Activated naive CD8-positive, alpha-beta T cell (primary cell): ENCODE measurements at regions not wholly inside any gene's neighbourhood (a gene's known extent, or its start where the extent isn't known, plus 50 kb on each side); places are given as distances from the start of the nearest gene placed in this dataset.
"Not testable (repeated sequence)": the region's sequence is repeated elsewhere in the genome, so short reads cannot be mapped to it uniquely, and the experiment has no call there.

ENCODE experiments used
- H3K27ac Mint-ChIP-seq: one replicate; pipeline ENCODE4 v1.8.0; 2021; ENCODE audit warnings: mixed read lengths
- H3K27me3 Mint-ChIP-seq: one replicate; pipeline ENCODE4 v1.8.0; 2021; ENCODE audit warnings: mixed read lengths
- H3K36me3 Mint-ChIP-seq: one replicate; pipeline ENCODE4 v1.8.0; 2021; ENCODE audit warnings: mixed read lengths
- H3K4me1 Mint-ChIP-seq: one replicate; pipeline ENCODE4 v1.8.0; 2021; ENCODE audit warnings: low read depth, mixed read lengths
- H3K4me3 Mint-ChIP-seq: one replicate; pipeline ENCODE4 v1.8.0; 2021; ENCODE audit warnings: mild to moderate bottlenecking, mixed read lengths
- H3K9me3 Mint-ChIP-seq: one replicate; pipeline ENCODE4 v1.8.0; 2021; ENCODE audit warnings: low read depth, mixed read lengths

- H3K36me3 Mint-ChIP-seq = no peaks in the 10 kb centered on the region
- H3K4me3 Mint-ChIP-seq = no peak overlapping the region
- no peak overlapping the region for H3K27ac Mint-ChIP-seq
- no peaks in the 10 kb centered on the region for H3K4me1 Mint-ChIP-seq
- peaks cover 4% of the 10 kb centered on the region for H3K9me3 Mint-ChIP-seq
- no peaks in the 10 kb centered on the region for H3K27me3 Mint-ChIP-seq
Measured at GRCh38 chr14:47949006-47949405, 273.6 kb upstream of the MDGA2 start.

- H3K27me3 Mint-ChIP-seq = no peaks in the 10 kb centered on the region
- H3K36me3 Mint-ChIP-seq = no peaks in the 10 kb centered on the region
- no peak overlapping the region for H3K4me3 Mint-ChIP-seq
- peaks cover 10% of the 10 kb centered on the region for H3K9me3 Mint-ChIP-seq
- H3K4me1 Mint-ChIP-seq = no peaks in the 10 kb centered on the region
- H3K27ac Mint-ChIP-seq = no peak overlapping the region
Measured at GRCh38 chr14:47935332-47935731, 259.9 kb upstream of the MDGA2 start.

- Mint-ChIP-seq H3K27ac (no peak overlapping the region), H3K4me1 (no peaks in the 10 kb centered on the region), H3K9me3 (peaks cover 10% of the 10 kb centered on the region), H3K4me3 (no peak overlapping the region), H3K36me3 (no peaks in the 10 kb centered on the region), H3K27me3 (no peaks in the 10 kb centered on the region)
Measured at GRCh38 chr14:47929334-47929733, 253.9 kb upstream of the MDGA2 start.

GRCh38 chr14:47921133-47921532 lies 245.7 kb upstream of the MDGA2 start:
- no peak overlapping the region for H3K27ac Mint-ChIP-seq
- no peaks in the 10 kb centered on the region for H3K4me1 Mint-ChIP-seq
- H3K4me3 Mint-ChIP-seq = no peak overlapping the region
- H3K27me3 Mint-ChIP-seq = no peaks in the 10 kb centered on the region
- no peaks in the 10 kb centered on the region for H3K36me3 Mint-ChIP-seq
- H3K9me3 Mint-ChIP-seq = no peaks in the 10 kb centered on the region

GRCh38 chr14:47919997-47920396 lies 244.6 kb upstream of the MDGA2 start:
- H3K27ac Mint-ChIP-seq = no peak overlapping the region
- H3K27me3 Mint-ChIP-seq = no peaks in the 10 kb centered on the region
- no peaks in the 10 kb centered on the region for H3K4me1 Mint-ChIP-seq
- no peak overlapping the region for H3K4me3 Mint-ChIP-seq
- H3K9me3 Mint-ChIP-seq = peaks cover 7% of the 10 kb centered on the region
- H3K36me3 Mint-ChIP-seq = no peaks in the 10 kb centered on the region

- Mint-ChIP-seq H3K4me1 (no peaks in the 10 kb centered on the region), H3K4me3 (no peak overlapping the region), H3K9me3 (peaks cover 7% of the 10 kb centered on the region), H3K27me3 (no peaks in the 10 kb centered on the region), H3K36me3 (no peaks in the 10 kb centered on the region), H3K27ac (no peak overlapping the region)
Measured at GRCh38 chr14:47919334-47919846, 244.0 kb upstream of the MDGA2 start.

GRCh38 chr14:47917344-47917954 lies 242.0 kb upstream of the MDGA2 start:
- peaks cover 7% of the 10 kb centered on the region for H3K9me3 Mint-ChIP-seq
- no peaks in the 10 kb centered on the region for H3K36me3 Mint-ChIP-seq
- H3K4me3 Mint-ChIP-seq = no peak overlapping the region
- no peaks in the 10 kb centered on the region for H3K4me1 Mint-ChIP-seq
- no peaks in the 10 kb centered on the region for H3K27me3 Mint-ChIP-seq
- no peak overlapping the region for H3K27ac Mint-ChIP-seq

- not testable (repeated sequence) for H3K36me3 Mint-ChIP-seq, H3K9me3 Mint-ChIP-seq, H3K27me3 Mint-ChIP-seq, H3K4me3 Mint-ChIP-seq, H3K27ac Mint-ChIP-seq, H3K4me1 Mint-ChIP-seq
Measured at GRCh38 chr14:47901141-47901540, 225.7 kb upstream of the MDGA2 start.

- Mint-ChIP-seq H3K9me3 (no peaks in the 10 kb centered on the region), H3K36me3 (no peaks in the 10 kb centered on the region), H3K27ac (no peak overlapping the region), H3K4me1 (no peaks in the 10 kb centered on the region), H3K4me3 (no peak overlapping the region), H3K27me3 (no peaks in the 10 kb centered on the region)
Measured at GRCh38 chr14:47899685-47900084, 224.3 kb upstream of the MDGA2 start.

GRCh38 chr14:47874350-47874749 lies 198.9 kb upstream of the MDGA2 start:
- no peak overlapping the region for H3K4me3 Mint-ChIP-seq
- no peaks in the 10 kb centered on the region for H3K27me3 Mint-ChIP-seq
- H3K36me3 Mint-ChIP-seq = no peaks in the 10 kb centered on the region
- no peak overlapping the region for H3K27ac Mint-ChIP-seq
- H3K9me3 Mint-ChIP-seq = no peaks in the 10 kb centered on the region
- no peaks in the 10 kb centered on the region for H3K4me1 Mint-ChIP-seq

- Mint-ChIP-seq H3K27me3 (no peaks in the 10 kb centered on the region), H3K27ac (no peak overlapping the region), H3K4me3 (no peak overlapping the region), H3K36me3 (no peaks in the 10 kb centered on the region), H3K4me1 (no peaks in the 10 kb centered on the region), H3K9me3 (no peaks in the 10 kb centered on the region)
Measured at GRCh38 chr14:47872588-47872987, 197.2 kb upstream of the MDGA2 start.

- H3K27ac Mint-ChIP-seq = no peak overlapping the region
- H3K4me1 Mint-ChIP-seq = no peaks in the 10 kb centered on the region
- no peaks in the 10 kb centered on the region for H3K27me3 Mint-ChIP-seq
- peaks cover 3% of the 10 kb centered on the region for H3K9me3 Mint-ChIP-seq
- H3K36me3 Mint-ChIP-seq = no peaks in the 10 kb centered on the region
- H3K4me3 Mint-ChIP-seq = no peak overlapping the region
Measured at GRCh38 chr14:47863441-47863840, 188.0 kb upstream of the MDGA2 start.

- no peaks in the 10 kb centered on the region for H3K27me3 Mint-ChIP-seq
- no peak overlapping the region for H3K27ac Mint-ChIP-seq
- no peak overlapping the region for H3K4me3 Mint-ChIP-seq
- no peaks in the 10 kb centered on the region for H3K4me1 Mint-ChIP-seq
- H3K9me3 Mint-ChIP-seq = peaks cover 21% of the 10 kb centered on the region
- H3K36me3 Mint-ChIP-seq = no peaks in the 10 kb centered on the region
Measured at GRCh38 chr14:47857646-47858045, 182.2 kb upstream of the MDGA2 start.

GRCh38 chr14:47852278-47852677 lies 176.9 kb upstream of the MDGA2 start:
- Mint-ChIP-seq H3K36me3 (no peaks in the 10 kb centered on the region), H3K4me3 (no peak overlapping the region), H3K27me3 (no peaks in the 10 kb centered on the region), H3K9me3 (peaks cover 13% of the 10 kb centered on the region), H3K27ac (no peak overlapping the region), H3K4me1 (no peaks in the 10 kb centered on the region)

GRCh38 chr14:47846008-47846407 lies 170.6 kb upstream of the MDGA2 start:
- H3K4me3 Mint-ChIP-seq = no peak overlapping the region
- H3K27ac Mint-ChIP-seq = no peak overlapping the region
- no peaks in the 10 kb centered on the region for H3K4me1 Mint-ChIP-seq
- H3K36me3 Mint-ChIP-seq = no peaks in the 10 kb centered on the region
- peaks cover 5% of the 10 kb centered on the region for H3K9me3 Mint-ChIP-seq
- no peaks in the 10 kb centered on the region for H3K27me3 Mint-ChIP-seq

- H3K4me1 Mint-ChIP-seq = no peaks in the 10 kb centered on the region
- H3K9me3 Mint-ChIP-seq = peaks cover 10% of the 10 kb centered on the region
- H3K27me3 Mint-ChIP-seq = no peaks in the 10 kb centered on the region
- no peak overlapping the region for H3K27ac Mint-ChIP-seq
- H3K4me3 Mint-ChIP-seq = no peak overlapping the region
- H3K36me3 Mint-ChIP-seq = no peaks in the 10 kb centered on the region
Measured at GRCh38 chr14:47843236-47843635, 167.8 kb upstream of the MDGA2 start.
